DND-41 (cell line): ENCODE measurements at regions not wholly inside any gene's neighbourhood (a gene's known extent, or its start where the extent isn't known, plus 50 kb on each side); places are given as distances from the start of the nearest gene placed in this dataset.

Experiments used
- ATAC-seq: fragments of 200-7000 bp; cut with Tn5 transposase; 3 replicates; pipeline ENCODE4 v1.9.1; 2021; ENCODE audit warnings: low read depth; ENCODE audit not compliant: insufficient read depth
- DNase-seq: peaks from one replicate; pipeline ENCODE4 v3.0.0-alpha.2; 2020
- H2AFZ ChIP-seq: 2 replicates; pipeline ENCODE4 v1.6.0; 2012; ENCODE audit warnings: low read depth, low read length
- H3K27ac ChIP-seq: 2 replicates; pipeline ENCODE4 v1.5.1; 2012; ENCODE audit warnings: low read length, inconsistent platforms
- H3K27me3 ChIP-seq: fragments of 200-600 bp; sonication (generic); 2 replicates; pipeline ENCODE4 v1.6.0; 2012; ENCODE audit warnings: low read length, mild to moderate bottlenecking, inconsistent platforms; ENCODE audit not compliant: insufficient read depth, poor library complexity
- H3K36me3 ChIP-seq: 2 replicates; pipeline ENCODE4 v1.5.1; 2012; ENCODE audit warnings: low read length, inconsistent platforms; ENCODE audit not compliant: insufficient read depth
- H3K4me1 ChIP-seq: 2 replicates; pipeline ENCODE4 v1.5.1; 2012; ENCODE audit warnings: mild to moderate bottlenecking, low read length; ENCODE audit not compliant: insufficient read depth
- H3K4me2 ChIP-seq: 2 replicates; pipeline ENCODE4 v1.6.0; 2012; ENCODE audit warnings: mild to moderate bottlenecking, moderate library complexity, low read length, inconsistent platforms; ENCODE audit not compliant: insufficient read depth
- H3K4me3 ChIP-seq, 2 experiments: fragments of 200-600 bp in 1 of 2; shearing (Covaris generic) in 1 of 2; 2 replicates each; pipeline ENCODE4 v1.5.1; 2012 to 2016; ENCODE audit warnings: inconsistent platforms in 2 of 2, low read length in 2 of 2, mild to moderate bottlenecking in 2 of 2, low read depth in 1 of 2, moderate library complexity in 1 of 2
- H3K79me2 ChIP-seq: 2 replicates; pipeline ENCODE4 v1.6.0; 2012; ENCODE audit warnings: low read length, inconsistent platforms; ENCODE audit not compliant: insufficient read depth
- H3K9ac ChIP-seq: 2 replicates; pipeline ENCODE4 v1.6.0; 2012; ENCODE audit warnings: low read depth, mild to moderate bottlenecking, inconsistent platforms, low read length, moderate library complexity
- H3K9me3 ChIP-seq: 2 replicates; pipeline ENCODE4 v1.5.1; 2012; ENCODE audit warnings: low read length, moderate library complexity, mild to moderate bottlenecking, inconsistent platforms; ENCODE audit not compliant: insufficient read depth, severe bottlenecking
- H4K20me1 ChIP-seq: 2 replicates; pipeline ENCODE4 v1.6.0; 2012; ENCODE audit warnings: low read length; ENCODE audit not compliant: insufficient read depth
- CTCF ChIP-seq: IDR thresholded peaks from 2 replicates; pipeline ENCODE4 v1.5.1; 2012; ENCODE audit warnings: borderline replicate concordance, low read length, moderate library complexity, mild to moderate bottlenecking; ENCODE audit not compliant: poor library complexity, severe bottlenecking; ENCODE audit errors: extremely low read depth
- EZH2 ChIP-seq: IDR thresholded peaks from 3 replicates; pipeline ENCODE4 v1.6.1; 2012; ENCODE audit warnings: borderline replicate concordance, low read depth, mild to moderate bottlenecking, moderate library complexity, low read length, inconsistent platforms; ENCODE audit not compliant: severe bottlenecking

- H3K4me3 ChIP-seq, result no peak overlapping the region
- H3K4me2 ChIP-seq, result no peak overlapping the region
- no peak overlapping the region for H3K9ac ChIP-seq
- H3K27ac ChIP-seq, result no peak overlapping the region
- H3K36me3 ChIP-seq, result no peaks in the 10 kb centered on the region
- DNase-seq, result no peak
- no peaks in the 10 kb centered on the region for H3K27me3 ChIP-seq
- no peak overlapping the region for H2AFZ ChIP-seq
- H3K9me3 ChIP-seq, result no peaks in the 10 kb centered on the region
- no peaks in the 10 kb centered on the region for H3K4me1 ChIP-seq
- H3K79me2 ChIP-seq, result no peaks in the 10 kb centered on the region
- ATAC-seq, result no peak
- no peaks in the 10 kb centered on the region for H4K20me1 ChIP-seq
- TF ChIP-seq EZH2 (no peak), CTCF (no peak)
Observed at GRCh38 chr18:5653802-5654201, 110.0 kb upstream of the EPB41L3 start.

GRCh38 chr18:5651736-5652135 is 107.9 kb upstream of the EPB41L3 start:
- no peaks in the 10 kb centered on the region for H3K36me3 ChIP-seq
- no peak for DNase-seq
- no peaks in the 10 kb centered on the region for H3K4me1 ChIP-seq
- H3K27ac ChIP-seq, result no peak overlapping the region
- no peaks in the 10 kb centered on the region for H3K27me3 ChIP-seq
- H3K9ac ChIP-seq, result no peak overlapping the region
- no peak overlapping the region for H3K4me2 ChIP-seq
- H2AFZ ChIP-seq, result no peak overlapping the region
- H3K4me3 ChIP-seq, result no peak overlapping the region
- H3K79me2 ChIP-seq, result no peaks in the 10 kb centered on the region
- ATAC-seq, result no peak
- TF ChIP-seq CTCF (no peak), EZH2 (no peak)
- H4K20me1 ChIP-seq, result no peaks in the 10 kb centered on the region
- no peaks in the 10 kb centered on the region for H3K9me3 ChIP-seq

- Histone ChIP-seq H3K9me3 (no peaks in the 10 kb centered on the region), H3K4me2 (no peak overlapping the region), H3K36me3 (no peaks in the 10 kb centered on the region), H3K27ac (no peak overlapping the region), H3K4me1 (no peaks in the 10 kb centered on the region), H4K20me1 (no peaks in the 10 kb centered on the region), H3K27me3 (no peaks in the 10 kb centered on the region), H3K9ac (no peak overlapping the region), H3K4me3 (no peak overlapping the region), H3K79me2 (no peaks in the 10 kb centered on the region), H2AFZ (no peak overlapping the region)
- DNase-seq, result no peak
- no peak for ATAC-seq
- TF ChIP-seq CTCF (no peak), EZH2 (no peak)
Observed at GRCh38 chr18:5649439-5649838, 105.6 kb upstream of the EPB41L3 start.

- Histone ChIP-seq H3K79me2 (no peaks in the 10 kb centered on the region), H3K9me3 (no peaks in the 10 kb centered on the region), H3K36me3 (no peaks in the 10 kb centered on the region), H3K27me3 (no peaks in the 10 kb centered on the region), H2AFZ (no peak overlapping the region), H3K4me2 (no peak overlapping the region), H3K27ac (no peak overlapping the region), H3K9ac (no peak overlapping the region), H4K20me1 (no peaks in the 10 kb centered on the region), H3K4me1 (no peaks in the 10 kb centered on the region), H3K4me3 (no peak overlapping the region)
- no peak for TF ChIP-seq CTCF
- TF ChIP-seq EZH2, result no peak
- no peak for ATAC-seq
- no peak for DNase-seq
Observed at GRCh38 chr18:5646739-5647138, 102.9 kb upstream of the EPB41L3 start.
